SK-N-SH (cell line): ENCODE measurements at regions not wholly inside any gene's neighbourhood (a gene's known extent, or its start where the extent isn't known, plus 50 kb on each side); places are given as distances from the start of the nearest gene placed in this dataset.

Source experiments
- CTCF ChIP-seq: fragments of 200-600 bp; sonication (generic); IDR thresholded peaks from 2 replicates; pipeline ENCODE4 v1.6.1; 2017; ENCODE audit warnings: antibody characterized with exemption, mild to moderate bottlenecking, moderate library complexity
- ELF1 ChIP-seq: IDR thresholded peaks from 2 replicates; pipeline ENCODE4 v1.4.0; 2012
- EP300 ChIP-seq, 2 experiments: IDR thresholded peaks; 2 replicates each; pipeline versions ENCODE4 v1.4.0 to v1.6.1; 2012; ENCODE audit warnings: borderline replicate concordance in 1 of 2, low read depth in 1 of 2, low read length in 1 of 2
- EZH2phosphoT487 ChIP-seq: fragments of 200-600 bp; sonication (generic); IDR thresholded peaks from 2 replicates; pipeline ENCODE4 v1.6.1; 2017; ENCODE audit warnings: low read depth, mixed run types, mild to moderate bottlenecking, antibody characterized with exemption, moderate library complexity, borderline replicate concordance
- FOXJ3 ChIP-seq: sonication (generic); formaldehyde crosslinking; IDR thresholded peaks from 2 replicates; pipeline ENCODE4 v1.5.1; 2020; ENCODE audit warnings: mild to moderate bottlenecking, missing genetic modification reagents
- GABPA ChIP-seq: IDR thresholded peaks from 2 replicates; pipeline ENCODE4 v1.4.0; 2012; ENCODE audit warnings: low read depth, mild to moderate bottlenecking
- JUND ChIP-seq: IDR thresholded peaks from 2 replicates; pipeline ENCODE4 v1.4.0; 2012
- MEF2A ChIP-seq: IDR thresholded peaks from 2 replicates; pipeline ENCODE4 v1.4.0; 2012; ENCODE audit warnings: low read depth, borderline replicate concordance
- MXI1 ChIP-seq: IDR thresholded peaks from 2 replicates; pipeline ENCODE4 v1.6.1; 2012; ENCODE audit warnings: mild to moderate bottlenecking, low read depth, low read length, improper control_type of control experiment
- TAF1 ChIP-seq: IDR thresholded peaks from 2 replicates; pipeline ENCODE4 v1.6.1; 2012; ENCODE audit warnings: low read depth, mild to moderate bottlenecking, low read length, moderate library complexity, borderline replicate concordance
- USF2 ChIP-seq: fragments of 150-350 bp; IDR thresholded peaks from 2 replicates; pipeline ENCODE4 v1.6.1; 2017; ENCODE audit warnings: antibody characterized with exemption, low read length, low read depth, borderline replicate concordance
- ZBTB33 ChIP-seq: IDR thresholded peaks from 2 replicates; pipeline ENCODE4 v1.4.0; 2012; ENCODE audit warnings: low read depth, borderline replicate concordance

- TF ChIP-seq CTCF (no peak), EP300 (IDR thresholded peaks at IDR 0.05; ENCODE audit: borderline replicate concordance in 1 of 2, low read depth in 1 of 2, low read length in 1 of 2) (no peak), ELF1 (no peak), GABPA (no peak), EZH2phosphoT487 (no peak), JUND (no peak), TAF1 (no peak), ZBTB33 (no peak), MEF2A (no peak), FOXJ3 (CRISPR knock-in tag) (no peak), MXI1 (no peak), USF2 (no peak)
Observed at GRCh38 chr13:65479692-65480091, 1750.4 kb downstream of the PCDH9 start.
